LNCAP (cell line): ENCODE measurements at regions not wholly inside any gene's neighbourhood (a gene's known extent, or its start where the extent isn't known, plus 50 kb on each side); places are given as distances from the start of the nearest gene placed in this dataset.
A peak's percentile ranks its signal among the peaks of the same experiment; 100 is the strongest.

Experiments
- TF ChIP-seq, protein P1 (sequence below): fragments of 450-650 bp; IDR thresholded peaks from 2 replicates; pipeline ENCODE4 v1.5.1; 2017; ENCODE audit warnings: mild to moderate bottlenecking

DNA sequence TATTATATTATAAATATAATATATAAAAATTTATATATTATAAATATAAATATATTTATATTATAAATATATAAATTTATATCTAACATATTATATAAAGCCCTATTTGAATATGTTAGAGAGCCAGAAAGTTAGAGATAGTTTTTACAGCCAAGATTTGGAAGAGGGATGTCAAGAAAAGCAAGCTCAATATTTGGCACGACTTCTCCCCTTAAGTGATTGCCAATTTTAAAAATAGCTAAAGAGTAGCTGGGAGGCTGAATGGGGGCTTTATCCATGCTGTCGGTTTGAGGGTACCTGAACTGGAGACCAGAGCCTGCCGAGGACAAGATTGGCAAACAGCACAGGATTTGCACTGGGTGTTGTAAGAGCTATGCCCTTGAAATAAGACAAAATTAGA lies 180.9 kb upstream of the GYPC start:
- TF ChIP-seq, protein P1, sequence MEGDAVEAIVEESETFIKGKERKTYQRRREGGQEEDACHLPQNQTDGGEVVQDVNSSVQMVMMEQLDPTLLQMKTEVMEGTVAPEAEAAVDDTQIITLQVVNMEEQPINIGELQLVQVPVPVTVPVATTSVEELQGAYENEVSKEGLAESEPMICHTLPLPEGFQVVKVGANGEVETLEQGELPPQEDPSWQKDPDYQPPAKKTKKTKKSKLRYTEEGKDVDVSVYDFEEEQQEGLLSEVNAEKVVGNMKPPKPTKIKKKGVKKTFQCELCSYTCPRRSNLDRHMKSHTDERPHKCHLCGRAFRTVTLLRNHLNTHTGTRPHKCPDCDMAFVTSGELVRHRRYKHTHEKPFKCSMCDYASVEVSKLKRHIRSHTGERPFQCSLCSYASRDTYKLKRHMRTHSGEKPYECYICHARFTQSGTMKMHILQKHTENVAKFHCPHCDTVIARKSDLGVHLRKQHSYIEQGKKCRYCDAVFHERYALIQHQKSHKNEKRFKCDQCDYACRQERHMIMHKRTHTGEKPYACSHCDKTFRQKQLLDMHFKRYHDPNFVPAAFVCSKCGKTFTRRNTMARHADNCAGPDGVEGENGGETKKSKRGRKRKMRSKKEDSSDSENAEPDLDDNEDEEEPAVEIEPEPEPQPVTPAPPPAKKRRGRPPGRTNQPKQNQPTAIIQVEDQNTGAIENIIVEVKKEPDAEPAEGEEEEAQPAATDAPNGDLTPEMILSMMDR, result no peak

DNA sequence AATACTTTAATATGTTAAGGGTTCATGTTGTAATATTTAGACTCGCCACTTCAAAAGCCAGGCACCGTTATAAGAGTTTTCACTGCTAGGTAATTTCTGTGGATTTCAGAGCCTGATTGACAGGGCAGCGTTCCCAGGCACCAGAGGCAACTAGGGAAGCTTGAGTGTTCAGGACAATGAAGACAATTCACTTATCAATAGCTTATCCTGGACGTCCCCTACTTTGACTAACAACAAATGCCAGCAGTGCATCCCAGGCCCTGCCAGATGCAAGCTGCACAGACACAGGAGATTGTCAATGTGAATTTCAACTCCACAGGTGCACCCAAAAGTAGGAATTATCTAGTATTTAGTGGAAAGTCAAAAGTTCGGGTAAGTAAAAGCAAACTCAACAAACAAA lies 179.3 kb upstream of the GYPC start:
- TF ChIP-seq, protein P1, result no peak

DNA sequence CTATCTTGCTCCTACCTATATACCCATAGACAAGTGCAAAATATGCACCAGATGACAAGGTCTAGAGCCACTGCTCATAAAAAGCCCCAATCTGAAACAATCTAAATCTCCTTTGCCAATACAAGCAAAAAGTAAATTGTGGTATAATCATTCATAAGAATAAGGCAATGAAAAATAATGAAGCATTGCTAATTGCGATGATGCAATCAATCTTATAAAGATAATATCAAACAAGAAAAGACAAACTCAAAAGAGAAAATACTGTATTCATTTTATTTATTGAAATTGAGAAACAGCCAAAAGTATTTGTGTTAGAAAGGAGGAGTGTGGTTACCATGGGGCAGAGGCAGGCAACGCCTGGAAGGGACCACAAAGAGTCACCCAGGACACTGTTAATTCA lies 175.9 kb upstream of the GYPC start:
- TF ChIP-seq, protein P1, result no peak

DNA sequence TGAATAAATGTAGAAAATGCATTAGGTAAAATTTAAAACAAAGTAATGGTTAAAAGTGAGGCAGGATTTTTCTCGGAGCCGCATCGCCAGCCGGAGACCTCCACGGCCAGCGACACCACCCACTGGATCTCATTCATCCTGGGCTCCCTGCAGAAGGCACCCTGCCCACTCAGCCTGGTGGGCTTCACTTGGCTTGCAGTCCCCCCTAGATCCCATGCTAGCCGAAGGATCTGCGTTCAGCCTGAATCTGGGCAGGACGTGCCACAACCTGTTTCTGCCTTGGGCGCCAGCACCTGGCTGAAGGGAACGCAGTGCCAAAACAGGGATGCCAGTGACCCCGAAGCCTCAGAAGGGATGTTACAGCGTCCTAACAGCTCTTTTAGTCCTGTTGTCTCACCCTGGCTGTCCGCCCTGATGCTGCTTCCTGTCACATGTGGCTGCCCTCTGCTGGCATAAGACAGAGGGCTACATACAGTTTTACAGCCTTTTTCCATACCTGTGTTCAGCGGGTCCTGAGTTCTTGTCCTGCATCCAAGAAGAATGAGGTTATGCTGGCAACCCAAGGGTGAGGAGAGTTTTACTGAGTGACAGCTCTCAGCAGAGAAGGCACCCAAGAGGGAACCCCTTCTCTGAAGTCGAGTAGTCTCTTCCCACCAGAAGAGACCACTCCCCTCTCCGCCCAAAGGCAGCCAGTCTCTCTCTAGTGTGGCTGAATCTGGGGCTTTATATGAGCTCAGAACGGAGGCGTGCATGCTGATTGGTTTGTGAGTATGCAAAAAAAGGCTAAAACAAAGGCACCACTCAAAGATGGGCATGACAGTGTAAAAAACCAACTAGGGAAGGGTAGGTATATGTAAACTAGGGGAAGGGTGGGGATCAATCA lies 173.1 kb upstream of the GYPC start:
- TF ChIP-seq, protein P1, result 0 out of 2 replicates have a peak, but pooled peaks have one; percentile 37

DNA sequence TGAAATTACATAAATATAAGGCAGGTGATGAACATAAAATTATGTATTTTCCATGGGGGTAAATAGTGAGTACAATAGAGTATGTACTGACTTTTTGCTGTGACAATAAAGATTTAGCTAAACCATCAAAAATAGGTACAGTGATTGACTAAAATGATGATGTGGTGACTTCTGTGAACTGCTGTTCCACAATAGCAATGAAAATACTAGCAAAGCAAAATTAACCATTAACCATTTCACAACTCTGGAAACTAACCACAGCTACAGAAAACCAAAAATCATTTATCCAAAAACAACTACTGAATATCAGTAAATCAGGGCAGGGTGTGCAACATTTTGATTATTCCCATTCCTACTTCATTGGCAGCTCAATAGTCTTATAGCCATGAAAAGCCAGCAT lies 161.4 kb upstream of the GYPC start:
- TF ChIP-seq, protein P1, result no peak

DNA sequence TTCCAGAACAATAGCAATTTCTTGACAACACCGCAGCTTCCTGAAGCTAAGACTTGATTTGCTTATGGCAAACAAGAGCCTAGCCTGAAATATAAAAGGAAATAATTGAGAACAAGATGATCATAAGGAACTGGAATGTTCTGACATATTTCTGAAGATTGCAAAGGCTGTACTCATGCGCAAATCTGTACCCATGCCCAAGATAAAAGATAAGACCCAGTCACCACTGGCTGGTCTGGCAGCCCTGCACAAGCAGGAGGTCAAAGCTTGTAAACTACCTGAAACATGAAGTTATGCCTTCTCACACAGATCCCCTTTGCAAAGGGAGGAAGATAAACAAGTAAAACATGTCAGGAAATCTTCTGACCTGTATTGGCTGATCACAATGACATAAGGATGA lies 160.8 kb upstream of the GYPC start:
- TF ChIP-seq, protein P1, result no peak

DNA sequence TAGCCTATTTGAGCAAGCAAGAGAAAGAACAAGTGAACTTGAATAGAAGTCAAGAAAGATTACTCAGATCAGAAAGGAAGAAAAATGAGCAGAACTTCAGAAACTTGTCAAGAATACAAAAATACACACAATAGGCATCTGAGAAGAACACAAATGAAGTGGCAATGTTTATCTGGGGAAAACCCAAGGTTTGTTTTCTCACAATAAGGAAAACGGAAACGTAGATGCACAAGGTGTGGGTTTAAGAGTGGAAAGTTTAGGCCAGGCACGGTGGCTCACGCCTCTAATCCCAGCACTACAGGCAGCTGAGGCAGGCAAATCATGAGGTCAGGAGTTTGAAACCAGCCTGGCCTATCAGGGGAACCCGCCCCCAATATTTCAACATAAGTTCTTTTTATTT lies 159.5 kb upstream of the GYPC start:
- TF ChIP-seq, protein P1, result no peak
